A549 (cell line): ENCODE measurements at regions not wholly inside any gene's neighbourhood (a gene's known extent, or its start where the extent isn't known, plus 50 kb on each side); places are given as distances from the start of the nearest gene placed in this dataset.

ENCODE experiments used
- CHD2 ChIP-seq: fragments of 150-350 bp; IDR thresholded peaks from 2 replicates; pipeline ENCODE4 v1.6.1; 2014; ENCODE audit warnings: low read length; ENCODE audit not compliant: partially characterized antibody
- EP300 ChIP-seq, 2 experiments: fragments of >200 bp; sonication (Bioruptor Twin); formaldehyde crosslinking; IDR thresholded peaks; 2 replicates in 1 of 2; 3 replicates in 1 of 2; pipeline ENCODE4 v1.6.1; 2016 to 2017
- HDAC2 ChIP-seq: fragments of 200-600 bp; sonication (generic); IDR thresholded peaks from 2 replicates; pipeline ENCODE4 v1.6.1; 2016
- MAFK ChIP-seq: fragments of 450-650 bp; IDR thresholded peaks from 2 replicates; pipeline ENCODE4 v1.6.1; 2014; ENCODE audit not compliant: partially characterized antibody
- NPAS2 ChIP-seq: fragments of 250-450 bp; sonication (Bioruptor Pico); IDR thresholded peaks from 2 replicates; pipeline ENCODE4 v1.8.0; 2022; ENCODE audit warnings: mild to moderate bottlenecking, moderate library complexity, borderline replicate concordance
- POLR2A ChIP-seq: IDR thresholded peaks from 2 replicates; pipeline ENCODE4 v1.6.1; 2012; ENCODE audit warnings: mild to moderate bottlenecking, low read length
- RCOR1 ChIP-seq: fragments of 150-350 bp; IDR thresholded peaks from 2 replicates; pipeline ENCODE4 v1.6.1; 2014; ENCODE audit warnings: antibody characterized with exemption, low read length, low read depth
- RFX5 ChIP-seq: fragments of 450-650 bp; IDR thresholded peaks from 2 replicates; pipeline ENCODE4 v1.7.1; 2014; ENCODE audit warnings: antibody characterized with exemption, mild to moderate bottlenecking, moderate library complexity
- TF ChIP-seq, protein P1 (sequence below): fragments of >200 bp; sonication (Bioruptor Twin); formaldehyde crosslinking; IDR thresholded peaks from 3 replicates; pipeline ENCODE4 v1.5.1; 2016
- TF ChIP-seq, protein P2 (sequence below): IDR thresholded peaks from 2 replicates; pipeline ENCODE4 v1.6.1; 2012

DNA sequence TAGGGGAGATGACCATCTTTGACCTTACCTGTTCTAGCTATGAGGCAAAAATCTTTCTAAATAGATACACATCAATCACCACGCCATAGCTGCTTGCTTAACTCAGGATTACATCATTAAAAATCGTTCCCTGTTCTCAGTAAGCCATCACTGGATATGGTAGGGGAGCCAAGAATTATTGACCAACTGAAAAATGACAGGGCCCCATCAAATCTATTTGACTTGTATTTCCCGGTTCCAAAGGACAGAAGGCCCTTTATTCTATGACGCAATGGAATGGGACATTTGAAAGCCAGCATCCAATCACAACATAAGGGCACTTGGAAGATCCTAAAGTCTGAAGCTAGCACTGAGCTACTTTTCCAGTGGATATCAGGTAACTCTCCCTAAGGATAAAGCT is 75.6 kb upstream of the NOCT start:
- TF ChIP-seq, protein P1, sequence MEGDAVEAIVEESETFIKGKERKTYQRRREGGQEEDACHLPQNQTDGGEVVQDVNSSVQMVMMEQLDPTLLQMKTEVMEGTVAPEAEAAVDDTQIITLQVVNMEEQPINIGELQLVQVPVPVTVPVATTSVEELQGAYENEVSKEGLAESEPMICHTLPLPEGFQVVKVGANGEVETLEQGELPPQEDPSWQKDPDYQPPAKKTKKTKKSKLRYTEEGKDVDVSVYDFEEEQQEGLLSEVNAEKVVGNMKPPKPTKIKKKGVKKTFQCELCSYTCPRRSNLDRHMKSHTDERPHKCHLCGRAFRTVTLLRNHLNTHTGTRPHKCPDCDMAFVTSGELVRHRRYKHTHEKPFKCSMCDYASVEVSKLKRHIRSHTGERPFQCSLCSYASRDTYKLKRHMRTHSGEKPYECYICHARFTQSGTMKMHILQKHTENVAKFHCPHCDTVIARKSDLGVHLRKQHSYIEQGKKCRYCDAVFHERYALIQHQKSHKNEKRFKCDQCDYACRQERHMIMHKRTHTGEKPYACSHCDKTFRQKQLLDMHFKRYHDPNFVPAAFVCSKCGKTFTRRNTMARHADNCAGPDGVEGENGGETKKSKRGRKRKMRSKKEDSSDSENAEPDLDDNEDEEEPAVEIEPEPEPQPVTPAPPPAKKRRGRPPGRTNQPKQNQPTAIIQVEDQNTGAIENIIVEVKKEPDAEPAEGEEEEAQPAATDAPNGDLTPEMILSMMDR: no peak
- no peak for TF ChIP-seq CHD2
- TF ChIP-seq EP300 (IDR thresholded peaks at IDR 0.05): no peak
- TF ChIP-seq MAFK: no peak
- TF ChIP-seq RCOR1: no peak
- TF ChIP-seq NPAS2 (CRISPR knock-in tag): no peak
- no peak for TF ChIP-seq RFX5
- no peak for TF ChIP-seq POLR2A
- TF ChIP-seq, protein P2, sequence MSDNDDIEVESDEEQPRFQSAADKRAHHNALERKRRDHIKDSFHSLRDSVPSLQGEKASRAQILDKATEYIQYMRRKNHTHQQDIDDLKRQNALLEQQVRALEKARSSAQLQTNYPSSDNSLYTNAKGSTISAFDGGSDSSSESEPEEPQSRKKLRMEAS: no peak
- no peak for TF ChIP-seq HDAC2
